GM12878 (cell line): ENCODE measurements at regions not wholly inside any gene's neighbourhood (a gene's known extent, or its start where the extent isn't known, plus 50 kb on each side); places are given as distances from the start of the nearest gene placed in this dataset.

Experiments used
- ATAC-seq: fragments of 200-7000 bp; cut with Tn5 transposase; 3 replicates; pipeline ENCODE4 v1.9.1; 2020; ENCODE audit warnings: mild to moderate bottlenecking, moderate library complexity
- BruUV-seq: library from RNA; stranded (reverse); fragments of 400-500 nt; replicated peaks from 2 replicates; lab custom pipeline; 2021; lab: Mats Ljungman, UMichigan
- CTCF ChIA-PET: fragments of 300-600 bp; sonication (Branson Sonifier 250); formaldehyde crosslinking; extraction: SDS; loops from one replicate; lab custom pipeline; 2021; ENCODE audit warnings: inconsistent platforms; lab: Yijun Ruan, JAX
- POLR2A ChIA-PET: fragments of 350-600 bp; formaldehyde crosslinking; extraction: SDS; loops from one replicate; lab custom pipeline; 2021; ENCODE audit warnings: inconsistent platforms; lab: Charles Lee
- RAD21 ChIA-PET: fragments of 300-600 bp; sonication (Branson Sonifier 250); formaldehyde crosslinking; loops from one replicate; lab custom pipeline; 2023; ENCODE audit warnings: antibody characterized with exemption; ENCODE audit not compliant: unreplicated experiment; lab: Charles Lee
- SMC1A ChIA-PET: fragments of 300-600 bp; sonication (Branson Sonifier 250); formaldehyde crosslinking; loops from one replicate; lab custom pipeline; 2023; ENCODE audit not compliant: unreplicated experiment, uncharacterized antibody; lab: Charles Lee
- DNase-seq: peaks from one replicate; pipeline ENCODE4 v3.0.0-alpha.2; 2011; ENCODE audit warnings: low read depth, low spot score
- FAIRE-seq: peaks from 3 replicates; lab custom pipeline; 2011; peaks lifted over from hg19 to GRCh38; lab: Jason Lieb, UNC
- H2AFZ ChIP-seq: 2 replicates; pipeline ENCODE4 v1.6.0; 2011; ENCODE audit warnings: low read depth, low read length, control low read depth; ENCODE audit not compliant: control insufficient read depth
- H3K27ac ChIP-seq: 2 replicates; pipeline ENCODE4 v1.5.1; 2011; ENCODE audit warnings: control low read depth; ENCODE audit not compliant: control insufficient read depth, insufficient read depth
- H3K27me3 ChIP-seq, 2 experiments: replicated peaks in 1 of 2; 2 replicates each; pipeline versions ENCODE4 v1.6.0 to v1.6.1; 2011; ENCODE audit warnings: low read length in 1 of 2; ENCODE audit not compliant: control insufficient read depth in 2 of 2, insufficient read depth in 2 of 2
- H3K36me3 ChIP-seq, 2 experiments: 2 replicates each; pipeline ENCODE4 v1.5.1; 2011; ENCODE audit warnings: low read length in 1 of 2; ENCODE audit not compliant: control insufficient read depth in 2 of 2, insufficient read depth in 2 of 2
- H3K4me1 ChIP-seq: 2 replicates; pipeline ENCODE4 v1.6.1; 2011; ENCODE audit warnings: mild to moderate bottlenecking, low read length, moderate library complexity, mixed read lengths; ENCODE audit not compliant: control insufficient read depth, insufficient read depth
- H3K4me2 ChIP-seq: 2 replicates; pipeline ENCODE4 v1.6.0; 2011; ENCODE audit warnings: control low read depth; ENCODE audit not compliant: control insufficient read depth, insufficient read depth
- H3K4me3 ChIP-seq: fragments of 200-600 bp; sonication (generic); 2 replicates; pipeline ENCODE4 v1.5.1; 2016
- H3K79me2 ChIP-seq: 2 replicates; pipeline ENCODE4 v1.6.0; 2011; ENCODE audit warnings: low read length; ENCODE audit not compliant: control insufficient read depth, insufficient read depth
- H3K9ac ChIP-seq: 2 replicates; pipeline ENCODE4 v1.8.0; 2011; ENCODE audit warnings: low read length, control low read depth, mixed read lengths; ENCODE audit not compliant: control insufficient read depth, insufficient read depth
- H3K9me3 ChIP-seq: replicated peaks from 3 replicates; pipeline ENCODE4 v1.5.1; 2011; ENCODE audit warnings: mild to moderate bottlenecking, low read length; ENCODE audit not compliant: control insufficient read depth, insufficient read depth
- H4K20me1 ChIP-seq: 2 replicates; pipeline ENCODE4 v1.6.0; 2011; ENCODE audit not compliant: control insufficient read depth, insufficient read depth
- ASH2L ChIP-seq: fragments of 300-600, 200-600 bp; sonication (generic); IDR thresholded peaks from 2 replicates; pipeline ENCODE4 v1.6.1; 2017; ENCODE audit warnings: low read depth, mild to moderate bottlenecking, borderline replicate concordance
- CBX3 ChIP-seq: fragments of 200-600 bp; sonication (generic); IDR thresholded peaks from 2 replicates; pipeline ENCODE4 v1.6.1; 2016; ENCODE audit warnings: low read depth, borderline replicate concordance
- ESRRA ChIP-seq: IDR thresholded peaks from 2 replicates; pipeline ENCODE4 v1.6.1; 2012; ENCODE audit warnings: mild to moderate bottlenecking, low read length, improper control_type of control experiment
- FOS ChIP-seq: IDR thresholded peaks from 3 replicates; pipeline ENCODE4 v1.6.1; 2011; ENCODE audit warnings: borderline replicate concordance; ENCODE audit not compliant: insufficient read length; ENCODE audit errors: extremely low read depth
- FOXK2 ChIP-seq: fragments of 450-650 bp; IDR thresholded peaks from 2 replicates; pipeline ENCODE4 v1.6.1; 2017; ENCODE audit warnings: mild to moderate bottlenecking, moderate library complexity
- JUND ChIP-seq: IDR thresholded peaks from 2 replicates; pipeline ENCODE4 v1.6.1; 2012; ENCODE audit warnings: low read depth, mild to moderate bottlenecking, low read length, improper control_type of control experiment, moderate library complexity
- MTA3 ChIP-seq: IDR thresholded peaks from 2 replicates; pipeline ENCODE4 v1.6.1; 2012; ENCODE audit warnings: low read length, inconsistent platforms, borderline replicate concordance
- NFXL1 ChIP-seq: fragments of 450-650 bp; IDR thresholded peaks from 2 replicates; pipeline ENCODE4 v1.6.1; 2017; ENCODE audit warnings: antibody characterized with exemption, mild to moderate bottlenecking, borderline replicate concordance
- STAT3 ChIP-seq: IDR thresholded peaks from 2 replicates; pipeline ENCODE4 v1.6.1; 2011; ENCODE audit warnings: low read depth, low read length, improper control_type of control experiment
- YY1 ChIP-seq: IDR thresholded peaks from 2 replicates; pipeline ENCODE4 v1.6.1; 2011; ENCODE audit warnings: low read depth, mild to moderate bottlenecking, low read length
- ZNF622 ChIP-seq: fragments of 450-650 bp; IDR thresholded peaks from 2 replicates; pipeline ENCODE4 v1.6.1; 2017; ENCODE audit warnings: mild to moderate bottlenecking, inconsistent platforms
- WGBS: methylation state at CpG from one replicate; pipeline ENCODE4 v1.1.6; 2016; ENCODE audit warnings: low lambda C conversion rate; ENCODE audit not compliant: insufficient replicate concordance, insufficient coverage; ENCODE audit errors: missing lambda C conversion rate; 5-methylcytosine and 5-hydroxymethylcytosine counted together
- in situ Hi-C: fragments of 300-500 bp; cut with MboI; formaldehyde crosslinking; loops from 9 replicates; pipeline ENCODE4 v1.14.3; 2018; ENCODE audit warnings: mixed read lengths
- intact Hi-C: fragments of 100-400 bp; cut with micrococcal nuclease; formaldehyde crosslinking; loops from one replicate; pipeline ENCODE4 v1.14.2; 2022; ENCODE audit not compliant: unreplicated experiment
- TF ChIP-seq, protein P1 (sequence below): fragments of 450-650 bp; IDR thresholded peaks from 2 replicates; pipeline ENCODE4 v1.6.1; 2018; ENCODE audit warnings: mild to moderate bottlenecking, low read depth, moderate library complexity; ENCODE audit not compliant: partially characterized antibody
- TF ChIP-seq, protein P2 (sequence below): IDR thresholded peaks from 2 replicates; pipeline ENCODE4 v1.6.1; 2011; ENCODE audit warnings: mild to moderate bottlenecking, low read depth, low read length, moderate library complexity; ENCODE audit not compliant: insufficient replicate concordance

DNA sequence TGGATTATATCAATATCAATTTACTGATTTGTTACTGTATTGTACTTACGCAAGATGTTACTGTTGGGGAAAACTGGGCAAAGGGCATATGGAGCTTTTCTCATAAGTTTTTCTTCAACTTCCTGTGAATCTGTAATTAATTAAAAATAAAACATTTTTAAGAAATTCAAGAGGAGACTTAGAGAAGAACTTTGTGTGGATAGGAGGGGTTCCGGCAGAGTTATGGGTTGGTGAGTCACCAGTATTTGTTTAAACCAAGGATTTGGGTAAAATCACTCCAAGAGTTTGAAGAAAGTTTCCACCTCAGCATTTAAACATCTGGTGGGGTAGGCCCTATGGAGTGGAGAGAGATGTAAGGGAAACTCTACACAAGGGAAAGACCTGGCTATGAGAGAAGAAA, 379.6 kb downstream of the TSHZ3 start:
- Histone ChIP-seq H3K4me3 (no peak overlapping the region), H4K20me1 (no peaks in the 10 kb centered on the region), H3K9ac (no peak overlapping the region), H3K27ac (no peak overlapping the region), H3K4me2 (no peak overlapping the region), H3K79me2 (no peaks in the 10 kb centered on the region), H2AFZ (no peak overlapping the region), H3K36me3 (no peaks in the 10 kb centered on the region), H3K27me3 (no peaks in the 10 kb centered on the region), H3K9me3 (no peaks in the 10 kb centered on the region; the same call in 2 of the 3 replicates), H3K4me1 (no peaks in the 10 kb centered on the region)
- RAD21 ChIA-PET, result no interaction called here
- POLR2A ChIA-PET, result no interaction called here
- no peak for TF ChIP-seq ESRRA
- TF ChIP-seq YY1, result no peak
- TF ChIP-seq MTA3, result no peak
- no peak for TF ChIP-seq FOXK2
- TF ChIP-seq, protein P1, sequence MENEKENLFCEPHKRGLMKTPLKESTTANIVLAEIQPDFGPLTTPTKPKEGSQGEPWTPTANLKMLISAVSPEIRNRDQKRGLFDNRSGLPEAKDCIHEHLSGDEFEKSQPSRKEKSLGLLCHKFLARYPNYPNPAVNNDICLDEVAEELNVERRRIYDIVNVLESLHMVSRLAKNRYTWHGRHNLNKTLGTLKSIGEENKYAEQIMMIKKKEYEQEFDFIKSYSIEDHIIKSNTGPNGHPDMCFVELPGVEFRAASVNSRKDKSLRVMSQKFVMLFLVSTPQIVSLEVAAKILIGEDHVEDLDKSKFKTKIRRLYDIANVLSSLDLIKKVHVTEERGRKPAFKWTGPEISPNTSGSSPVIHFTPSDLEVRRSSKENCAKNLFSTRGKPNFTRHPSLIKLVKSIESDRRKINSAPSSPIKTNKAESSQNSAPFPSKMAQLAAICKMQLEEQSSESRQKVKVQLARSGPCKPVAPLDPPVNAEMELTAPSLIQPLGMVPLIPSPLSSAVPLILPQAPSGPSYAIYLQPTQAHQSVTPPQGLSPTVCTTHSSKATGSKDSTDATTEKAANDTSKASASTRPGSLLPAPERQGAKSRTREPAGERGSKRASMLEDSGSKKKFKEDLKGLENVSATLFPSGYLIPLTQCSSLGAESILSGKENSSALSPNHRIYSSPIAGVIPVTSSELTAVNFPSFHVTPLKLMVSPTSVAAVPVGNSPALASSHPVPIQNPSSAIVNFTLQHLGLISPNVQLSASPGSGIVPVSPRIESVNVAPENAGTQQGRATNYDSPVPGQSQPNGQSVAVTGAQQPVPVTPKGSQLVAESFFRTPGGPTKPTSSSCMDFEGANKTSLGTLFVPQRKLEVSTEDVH, result no peak
- TF ChIP-seq, protein P2, sequence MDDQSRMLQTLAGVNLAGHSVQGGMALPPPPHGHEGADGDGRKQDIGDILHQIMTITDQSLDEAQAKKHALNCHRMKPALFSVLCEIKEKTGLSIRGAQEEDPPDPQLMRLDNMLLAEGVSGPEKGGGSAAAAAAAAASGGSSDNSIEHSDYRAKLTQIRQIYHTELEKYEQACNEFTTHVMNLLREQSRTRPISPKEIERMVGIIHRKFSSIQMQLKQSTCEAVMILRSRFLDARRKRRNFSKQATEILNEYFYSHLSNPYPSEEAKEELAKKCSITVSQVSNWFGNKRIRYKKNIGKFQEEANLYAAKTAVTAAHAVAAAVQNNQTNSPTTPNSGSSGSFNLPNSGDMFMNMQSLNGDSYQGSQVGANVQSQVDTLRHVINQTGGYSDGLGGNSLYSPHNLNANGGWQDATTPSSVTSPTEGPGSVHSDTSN, result no peak
- no peak for TF ChIP-seq FOS
- TF ChIP-seq STAT3, result no peak
- TF ChIP-seq NFXL1, result no peak
- TF ChIP-seq CBX3, result no peak
- TF ChIP-seq ZNF622, result no peak
- no peak for TF ChIP-seq JUND
- TF ChIP-seq ASH2L, result no peak
- FAIRE-seq, result no peak
- ATAC-seq, result no peak
- BruUV-seq, result no TSS peak
- in situ Hi-C loops (no loop called here), intact Hi-C loops (no loop called here)
- SMC1A ChIA-PET, result no interaction called here
- CTCF ChIA-PET, result no interaction called here
- 100% methylated on average over 2 of the region's 2 CpGs for WGBS
- no peak for DNase-seq
